ENCODE measurements at regions not wholly inside any gene's neighbourhood (a gene's known extent, or its start where the extent isn't known, plus 50 kb on each side); places are given as distances from the start of the nearest gene placed in this dataset.
A peak's percentile ranks its signal among the peaks of the same experiment; 100 is the strongest.
"Not testable (repeated sequence)": the region's sequence is repeated elsewhere in the genome, so short reads cannot be mapped to it uniquely, and the experiment has no call there.

DNA sequence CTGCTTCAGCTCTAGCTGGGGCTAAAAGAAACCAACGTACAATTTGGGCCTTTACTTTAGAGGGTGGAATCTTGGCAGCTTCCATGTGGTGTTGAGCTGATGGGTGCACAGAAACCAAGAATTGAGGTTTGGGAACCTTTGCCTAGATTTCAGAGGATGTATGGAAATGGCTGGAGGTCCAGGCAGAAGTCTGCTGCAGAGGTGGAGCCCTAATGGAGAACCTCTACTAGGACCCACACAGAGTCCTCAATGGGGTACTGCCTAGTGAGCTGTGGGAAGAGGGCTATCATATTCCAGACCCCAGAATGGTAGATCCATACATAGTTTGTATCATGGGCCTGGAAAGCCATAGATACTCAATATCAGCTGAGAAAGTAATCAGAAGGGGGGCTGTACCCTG, 500.4 kb upstream of the ATP2B1 start:
- no peak for DNase-seq (ENCODE audit: low read depth)

GRCh38 chr12:90208379-90208778, 499.7 kb upstream of the ATP2B1 start:
- not testable (repeated sequence) for DNase-seq (ENCODE audit: low read depth)

GRCh38 chr12:90207799-90208198, 499.2 kb upstream of the ATP2B1 start:
- no peak for DNase-seq (ENCODE audit: low read depth)

- DNase-seq (ENCODE audit: low read depth) = no peak
Measured at GRCh38 chr12:90205165-90205564, 496.5 kb upstream of the ATP2B1 start.

- DNase-seq (ENCODE audit: low read depth) = no peak
Measured at GRCh38 chr12:90203556-90203955, 494.9 kb upstream of the ATP2B1 start.

DNA sequence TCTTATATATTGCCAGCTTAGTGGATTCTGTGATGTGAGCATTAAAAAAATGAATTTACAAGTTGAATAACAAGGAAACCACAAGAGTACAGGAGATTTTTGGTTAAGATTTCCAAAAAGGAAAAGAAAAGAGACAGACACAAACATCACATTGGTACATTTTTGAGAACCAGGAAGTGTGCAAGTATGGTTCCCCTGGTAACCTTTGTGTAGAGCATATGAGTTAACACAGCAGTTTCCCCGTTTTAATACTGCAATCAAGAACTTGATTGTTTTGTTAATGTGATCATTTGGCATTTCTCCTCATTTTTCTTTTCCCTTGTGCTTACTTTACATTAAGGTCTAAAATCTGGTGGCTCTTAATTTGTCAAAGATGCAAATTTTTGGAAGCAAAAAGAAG, 490.4 kb upstream of the ATP2B1 start:
- no peak for DNase-seq (ENCODE audit: low read depth)

- DNase-seq (ENCODE audit: low read depth) = no peak
Measured at GRCh38 chr12:90193500-90193899, 484.9 kb upstream of the ATP2B1 start.

DNA sequence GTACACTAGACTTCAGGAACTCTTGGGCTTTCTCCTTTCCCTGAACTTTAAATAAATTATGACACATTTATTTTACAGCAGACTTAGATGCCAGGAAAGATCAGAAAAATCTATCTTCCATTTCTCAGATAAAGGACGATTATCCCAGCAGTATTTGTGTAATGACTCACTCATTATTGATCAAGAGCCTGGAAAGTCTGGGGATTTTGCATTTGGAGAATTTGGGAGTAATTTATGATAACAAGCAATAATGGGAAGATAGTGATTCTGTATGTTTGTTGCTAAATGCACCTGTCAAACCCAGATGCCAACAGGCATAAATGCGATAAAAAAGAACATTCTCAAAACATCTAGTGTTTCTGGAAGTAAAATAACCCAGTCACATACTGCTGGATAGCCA, 480.2 kb upstream of the ATP2B1 start:
- DNase-seq (ENCODE audit: low read depth) = no peak

DNA sequence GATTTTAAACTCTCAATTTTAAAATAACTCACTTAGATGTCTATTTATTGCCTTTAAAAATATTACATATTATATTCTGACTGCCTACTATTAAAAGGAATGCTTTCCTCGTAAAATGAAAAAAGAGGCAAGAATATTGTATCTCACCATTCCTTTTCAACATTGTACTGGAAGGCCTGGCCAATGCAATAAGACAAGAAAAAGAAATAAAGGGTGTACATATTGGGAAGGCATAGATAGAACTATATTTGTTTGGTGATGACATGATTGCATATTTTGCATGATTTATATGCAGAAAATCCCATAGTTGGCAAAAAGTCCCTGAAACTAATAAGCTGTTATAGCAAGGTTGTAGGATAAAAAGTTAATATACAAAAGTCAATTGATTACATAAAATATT, 474.6 kb upstream of the ATP2B1 start:
- DNase-seq (ENCODE audit: low read depth) = no peak

DNA sequence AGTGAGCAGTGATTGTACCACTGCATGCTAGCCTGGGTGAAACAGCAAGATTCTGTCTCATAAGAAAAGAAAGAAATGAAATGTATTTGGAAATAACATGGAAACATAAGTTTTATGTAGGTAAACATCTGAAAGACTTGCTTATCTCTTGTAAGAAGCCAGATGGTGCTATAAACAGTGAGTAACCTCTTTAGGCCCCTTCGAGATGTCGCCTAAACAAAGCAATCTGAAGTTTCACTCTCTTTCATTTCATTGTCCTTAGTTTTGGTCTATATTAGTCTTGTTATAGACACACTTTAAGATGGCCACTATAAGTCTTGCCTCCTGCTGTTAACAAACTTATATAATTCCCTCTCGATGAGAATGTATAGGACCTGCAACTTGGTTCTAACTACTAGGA, 472.6 kb upstream of the ATP2B1 start:
- DNase-seq (ENCODE audit: low read depth) = no peak

GRCh38 chr12:90174956-90175355, 466.3 kb upstream of the ATP2B1 start:
- DNase-seq (ENCODE audit: low read depth) = no peak

GRCh38 chr12:90174198-90174510, 465.5 kb upstream of the ATP2B1 start:
- DNase-seq (ENCODE audit: low read depth) = peak; percentile 3

DNA sequence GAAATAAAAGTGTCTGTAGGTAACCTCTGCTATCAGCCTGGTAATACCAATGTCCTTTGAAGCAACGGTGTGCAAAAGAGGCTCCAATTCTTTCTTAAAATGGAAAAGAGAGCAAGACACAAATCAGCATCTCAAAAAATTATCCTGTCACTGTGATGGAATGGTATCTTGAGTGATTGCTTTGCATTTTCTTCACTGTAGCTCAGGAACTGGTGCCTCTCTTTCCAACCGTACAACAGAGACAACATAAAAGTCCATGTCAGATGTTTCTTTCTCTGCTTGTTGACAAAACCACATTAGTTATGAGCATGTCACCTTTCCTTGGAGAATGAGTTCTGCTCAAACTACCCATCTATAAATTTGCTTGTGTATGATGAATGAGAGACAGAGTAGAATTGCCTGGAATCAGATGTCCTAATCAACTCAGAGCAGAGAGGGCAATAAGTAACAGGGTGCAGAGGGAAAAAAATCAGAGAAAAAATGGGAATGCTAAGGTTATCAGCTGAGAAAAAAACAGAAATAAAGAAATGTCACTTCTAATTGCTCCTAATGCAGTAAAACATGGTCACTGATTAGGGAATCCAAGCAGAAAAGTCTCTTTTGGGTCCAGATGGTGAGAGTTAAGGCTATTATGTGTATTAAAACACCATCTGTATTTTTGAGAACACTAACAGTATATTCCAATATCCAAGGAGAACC, 465.0 kb upstream of the ATP2B1 start:
- no peak for DNase-seq (ENCODE audit: low read depth)

DNA sequence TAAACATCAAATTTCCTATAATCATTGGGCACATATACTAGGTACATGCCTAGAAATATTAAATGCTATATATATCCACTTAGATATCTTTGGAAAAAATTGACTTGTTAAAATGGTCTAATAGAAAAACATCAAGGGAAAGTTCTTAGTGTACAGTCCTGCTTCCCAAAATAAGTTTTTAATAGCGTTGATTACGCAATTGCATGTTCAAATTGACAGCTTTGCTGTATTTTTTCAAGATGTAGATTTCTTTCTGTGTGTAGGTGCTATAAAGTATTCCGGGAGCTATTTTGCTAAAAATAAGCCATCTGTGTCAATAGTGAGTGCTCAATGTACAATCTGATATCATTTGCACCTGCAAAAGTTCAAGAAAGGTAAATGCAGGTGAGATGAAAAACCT, 463.9 kb upstream of the ATP2B1 start:
- no peak for DNase-seq (ENCODE audit: low read depth)

- DNase-seq (ENCODE audit: low read depth) = no peak
Measured at GRCh38 chr12:90170740-90171139, 462.1 kb upstream of the ATP2B1 start.

GRCh38 chr12:90167518-90168208, 459.0 kb upstream of the ATP2B1 start:
- no peak for DNase-seq (ENCODE audit: low read depth)

- no peak for DNase-seq (ENCODE audit: low read depth)
Measured at GRCh38 chr12:90166671-90167070, 458.0 kb upstream of the ATP2B1 start.

- no peak for DNase-seq (ENCODE audit: low read depth)
Measured at GRCh38 chr12:90166012-90166411, 457.4 kb upstream of the ATP2B1 start.

DNA sequence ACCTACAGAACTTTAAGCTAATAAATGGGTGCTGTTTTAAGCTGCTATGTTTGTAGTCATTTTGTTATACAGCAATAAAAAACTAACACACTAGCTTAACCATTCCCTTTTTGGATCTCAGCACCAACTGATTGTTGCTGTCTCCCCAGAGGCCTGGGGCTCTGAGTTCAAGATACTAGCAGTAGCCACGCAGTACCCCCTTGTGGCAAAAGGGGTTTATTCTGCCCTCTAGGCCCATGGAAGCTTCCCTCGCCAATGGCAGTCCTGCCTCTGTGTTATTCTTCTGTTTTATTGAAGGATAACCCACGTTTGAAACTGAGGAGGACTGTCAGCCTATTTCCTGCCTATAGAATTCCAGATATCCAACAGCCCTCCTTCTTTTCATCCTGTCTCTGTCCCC, 455.3 kb upstream of the ATP2B1 start:
- no peak for DNase-seq (ENCODE audit: low read depth)

DNA sequence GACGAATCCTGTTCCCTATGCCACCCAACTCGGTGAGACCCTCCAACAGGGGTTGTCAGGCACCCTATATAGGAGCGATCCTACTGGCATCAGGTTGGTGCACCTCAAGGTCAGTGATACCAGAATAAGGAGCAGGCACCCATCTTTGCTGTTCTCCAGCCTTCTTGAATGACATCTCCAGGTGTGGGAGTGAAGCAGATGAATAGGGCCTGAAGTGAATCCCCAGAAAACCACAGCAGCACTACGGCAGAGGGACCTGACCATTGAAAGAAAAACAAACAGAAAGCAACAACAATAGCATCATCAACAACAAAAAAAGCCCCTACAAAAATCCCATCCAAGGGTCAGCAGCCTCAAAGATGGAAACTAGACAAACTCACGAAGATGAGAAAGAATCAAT, 445.2 kb upstream of the ATP2B1 start:
- DNase-seq (ENCODE audit: low read depth) = no peak

DNA sequence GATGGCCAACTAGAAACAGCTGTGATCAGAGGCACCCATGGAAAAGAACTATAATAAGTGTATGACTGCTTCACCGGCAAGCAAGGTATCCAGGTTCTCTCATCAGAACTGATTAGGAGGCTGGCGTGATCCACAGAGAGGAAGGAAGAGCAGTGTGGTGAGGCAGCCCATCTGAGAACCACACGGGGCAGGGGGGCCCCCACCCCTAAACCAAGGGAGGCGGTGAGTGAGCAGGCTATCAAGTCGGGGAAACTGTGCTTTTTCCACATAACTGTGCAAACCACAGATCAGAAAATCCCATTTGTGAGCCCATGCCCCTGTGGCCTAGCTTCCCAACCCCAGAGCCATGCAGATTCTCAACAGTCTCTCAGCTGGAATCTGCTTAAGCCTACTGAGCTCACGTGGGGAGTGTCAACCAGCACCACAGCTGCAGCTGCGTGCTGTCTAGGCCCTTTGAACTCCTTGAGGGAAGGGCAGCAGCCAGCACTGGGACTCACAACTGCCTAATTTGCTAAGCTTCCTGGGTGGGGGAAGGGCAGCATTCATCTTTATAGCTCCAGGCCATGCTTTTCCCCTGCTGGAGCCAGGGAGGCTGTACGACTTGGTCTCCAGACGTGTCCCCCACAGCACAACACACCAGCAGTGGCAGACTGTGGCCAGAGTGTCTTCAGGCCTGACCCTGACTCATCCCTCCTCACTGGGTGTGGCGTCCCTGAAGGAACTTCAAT, 444.4 kb upstream of the ATP2B1 start:
- no peak for DNase-seq (ENCODE audit: low read depth)

DNA sequence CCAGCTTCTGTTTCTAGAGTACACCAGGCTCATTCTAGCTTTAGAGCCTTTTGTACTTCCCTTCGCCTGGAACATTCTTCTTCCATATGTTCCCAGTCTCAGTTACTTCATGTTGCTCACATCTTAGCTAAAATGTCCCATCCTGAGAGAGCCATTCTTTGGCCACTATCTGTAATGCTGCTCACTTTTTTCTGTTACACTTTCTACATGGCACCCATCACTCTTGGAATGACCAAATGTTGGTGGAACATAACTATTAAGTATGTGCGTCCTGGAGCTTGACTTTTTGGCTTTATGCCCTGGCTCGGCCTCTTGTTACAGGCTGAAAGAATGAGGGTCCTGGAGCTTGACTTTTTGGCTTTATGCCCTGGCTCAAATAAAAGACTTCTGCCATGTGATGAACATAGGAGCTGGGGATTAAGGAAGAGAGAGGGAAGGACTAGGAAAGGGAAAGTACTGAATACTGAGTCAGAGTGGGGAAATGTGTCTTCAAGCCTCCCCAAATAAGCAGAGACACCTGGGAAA, 442.9 kb upstream of the ATP2B1 start:
- DNase-seq (ENCODE audit: low read depth) = no peak

- no peak for DNase-seq (ENCODE audit: low read depth)
Measured at GRCh38 chr12:90149453-90149852, 440.8 kb upstream of the ATP2B1 start.
